Inflammatory macrophage treated with lipopolysaccharide for 1 hour (primary cell): ENCODE measurements at regions not wholly inside any gene's neighbourhood (a gene's known extent, or its start where the extent isn't known, plus 50 kb on each side); places are given as distances from the start of the nearest gene placed in this dataset.

Experiments
- DNase-seq, 2 donors: peaks; one replicate each; pipeline ENCODE4 v3.0.0-alpha.2; 2020 to 2022

GRCh38 chr2:215528555-215528954 is 92.7 kb upstream of the FN1 start:
- no peak for DNase-seq

GRCh38 chr2:215527736-215528135 is 91.9 kb upstream of the FN1 start:
- DNase-seq, result no peak

- no peak for DNase-seq
Measured at GRCh38 chr2:215526341-215526740, 90.5 kb upstream of the FN1 start.

GRCh38 chr2:215522237-215522636 is 86.4 kb upstream of the FN1 start:
- DNase-seq, result no peak

GRCh38 chr2:215521031-215521430 is 85.2 kb upstream of the FN1 start:
- no peak for DNase-seq

- no peak for DNase-seq
Measured at GRCh38 chr2:215517391-215517790, 81.5 kb upstream of the FN1 start.

- no peak for DNase-seq
Measured at GRCh38 chr2:215514516-215514915, 78.6 kb upstream of the FN1 start.

GRCh38 chr2:215511454-215512346 is 75.8 kb upstream of the FN1 start:
- no peak for DNase-seq

GRCh38 chr2:215507836-215508235 is 72.0 kb upstream of the FN1 start:
- DNase-seq, result no peak

GRCh38 chr2:215507136-215507535 is 71.3 kb upstream of the FN1 start:
- peak in 1 of 2 donors; percentile 30 for DNase-seq

GRCh38 chr2:215506604-215506990 is 70.7 kb upstream of the FN1 start:
- DNase-seq, result no peak

- DNase-seq, result peak; percentile 73 to 75
Measured at GRCh38 chr2:215505044-215505786, 69.3 kb upstream of the FN1 start.

- DNase-seq, result no peak
Measured at GRCh38 chr2:215504547-215504946, 68.7 kb upstream of the FN1 start.

GRCh38 chr2:215503381-215503780 is 67.5 kb upstream of the FN1 start:
- no peak for DNase-seq

GRCh38 chr2:215500466-215500865 is 64.6 kb upstream of the FN1 start:
- DNase-seq, result no peak

- DNase-seq, result no peak
Measured at GRCh38 chr2:215499331-215499730, 63.5 kb upstream of the FN1 start.

GRCh38 chr2:215498431-215498830 is 62.6 kb upstream of the FN1 start:
- no peak for DNase-seq

- DNase-seq, result peak; percentile 42 to 63
Measured at GRCh38 chr2:215493376-215493775, 57.5 kb upstream of the FN1 start.

- no peak for DNase-seq
Measured at GRCh38 chr2:215489288-215489848, 53.5 kb upstream of the FN1 start.

GRCh38 chr2:215487002-215487372 is 51.1 kb upstream of the FN1 start:
- peak; percentile 71 to 94 for DNase-seq

GRCh38 chr2:215486291-215487001 is 50.6 kb upstream of the FN1 start:
- DNase-seq, result peak; percentile 42 to 64
